ENCODE measurements at regions not wholly inside any gene's neighbourhood (a gene's known extent, or its start where the extent isn't known, plus 50 kb on each side); places are given as distances from the start of the nearest gene placed in this dataset.

GRCh38 chr10:47188156-47188555 lies 111.8 kb upstream of the GDF10 start:
- no peak for TF ChIP-seq POLR2AphosphoS5 (IDR thresholded peaks at IDR 0.05)
- no peak for TF ChIP-seq POLR2A (IDR thresholded peaks at IDR 0.05; ENCODE audit: low read depth)

All from esophagus muscularis mucosa (tissue), 2 donors.